ENCODE measurements at regions not wholly inside any gene's neighbourhood (a gene's known extent, or its start where the extent isn't known, plus 50 kb on each side); places are given as distances from the start of the nearest gene placed in this dataset.

DNA sequence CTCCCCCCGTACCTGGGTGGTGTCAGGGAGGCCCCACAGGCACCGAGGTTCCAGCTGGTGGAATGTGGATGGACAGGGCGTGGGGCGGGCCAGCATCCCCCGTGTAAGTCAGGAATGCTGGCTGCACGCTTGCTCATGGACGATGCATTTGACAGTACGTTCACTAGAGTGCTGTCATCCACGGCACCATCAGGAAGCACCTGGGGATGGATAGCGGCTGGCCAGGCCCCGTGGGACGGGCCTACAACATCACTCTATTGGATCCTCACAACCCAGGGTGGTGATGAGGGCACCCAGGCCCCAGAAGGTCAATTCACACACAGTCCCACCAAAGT, 63.6 kb downstream of the INSIG1 start:
- TF ChIP-seq TAF1 (IDR thresholded peaks at IDR 0.05; ENCODE audit: low read depth) (no peak), EP300 (IDR thresholded peaks at IDR 0.05; ENCODE audit: borderline replicate concordance) (no peak), TEAD4 (IDR thresholded peaks at IDR 0.05) (no peak), CREB1 (IDR thresholded peaks at IDR 0.05; ENCODE audit: low read depth) (no peak), MAX (IDR thresholded peaks at IDR 0.05) (no peak), CEBPB (IDR thresholded peaks at IDR 0.05) (no peak), EGR1 (IDR thresholded peaks at IDR 0.05) (no peak), ZBTB7A (IDR thresholded peaks at IDR 0.05; ENCODE audit: low read depth) (no peak)
- TF ChIP-seq, protein P1, sequence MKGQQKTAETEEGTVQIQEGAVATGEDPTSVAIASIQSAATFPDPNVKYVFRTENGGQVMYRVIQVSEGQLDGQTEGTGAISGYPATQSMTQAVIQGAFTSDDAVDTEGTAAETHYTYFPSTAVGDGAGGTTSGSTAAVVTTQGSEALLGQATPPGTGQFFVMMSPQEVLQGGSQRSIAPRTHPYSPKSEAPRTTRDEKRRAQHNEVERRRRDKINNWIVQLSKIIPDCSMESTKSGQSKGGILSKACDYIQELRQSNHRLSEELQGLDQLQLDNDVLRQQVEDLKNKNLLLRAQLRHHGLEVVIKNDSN (IDR thresholded peaks at IDR 0.05), result no peak
- TF ChIP-seq, protein P2, sequence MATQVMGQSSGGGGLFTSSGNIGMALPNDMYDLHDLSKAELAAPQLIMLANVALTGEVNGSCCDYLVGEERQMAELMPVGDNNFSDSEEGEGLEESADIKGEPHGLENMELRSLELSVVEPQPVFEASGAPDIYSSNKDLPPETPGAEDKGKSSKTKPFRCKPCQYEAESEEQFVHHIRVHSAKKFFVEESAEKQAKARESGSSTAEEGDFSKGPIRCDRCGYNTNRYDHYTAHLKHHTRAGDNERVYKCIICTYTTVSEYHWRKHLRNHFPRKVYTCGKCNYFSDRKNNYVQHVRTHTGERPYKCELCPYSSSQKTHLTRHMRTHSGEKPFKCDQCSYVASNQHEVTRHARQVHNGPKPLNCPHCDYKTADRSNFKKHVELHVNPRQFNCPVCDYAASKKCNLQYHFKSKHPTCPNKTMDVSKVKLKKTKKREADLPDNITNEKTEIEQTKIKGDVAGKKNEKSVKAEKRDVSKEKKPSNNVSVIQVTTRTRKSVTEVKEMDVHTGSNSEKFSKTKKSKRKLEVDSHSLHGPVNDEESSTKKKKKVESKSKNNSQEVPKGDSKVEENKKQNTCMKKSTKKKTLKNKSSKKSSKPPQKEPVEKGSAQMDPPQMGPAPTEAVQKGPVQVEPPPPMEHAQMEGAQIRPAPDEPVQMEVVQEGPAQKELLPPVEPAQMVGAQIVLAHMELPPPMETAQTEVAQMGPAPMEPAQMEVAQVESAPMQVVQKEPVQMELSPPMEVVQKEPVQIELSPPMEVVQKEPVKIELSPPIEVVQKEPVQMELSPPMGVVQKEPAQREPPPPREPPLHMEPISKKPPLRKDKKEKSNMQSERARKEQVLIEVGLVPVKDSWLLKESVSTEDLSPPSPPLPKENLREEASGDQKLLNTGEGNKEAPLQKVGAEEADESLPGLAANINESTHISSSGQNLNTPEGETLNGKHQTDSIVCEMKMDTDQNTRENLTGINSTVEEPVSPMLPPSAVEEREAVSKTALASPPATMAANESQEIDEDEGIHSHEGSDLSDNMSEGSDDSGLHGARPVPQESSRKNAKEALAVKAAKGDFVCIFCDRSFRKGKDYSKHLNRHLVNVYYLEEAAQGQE (IDR thresholded peaks at IDR 0.05; ENCODE audit: low read depth), result no peak
